ENCODE measurements at regions not wholly inside any gene's neighbourhood (a gene's known extent, or its start where the extent isn't known, plus 50 kb on each side); places are given as distances from the start of the nearest gene placed in this dataset.

DNA sequence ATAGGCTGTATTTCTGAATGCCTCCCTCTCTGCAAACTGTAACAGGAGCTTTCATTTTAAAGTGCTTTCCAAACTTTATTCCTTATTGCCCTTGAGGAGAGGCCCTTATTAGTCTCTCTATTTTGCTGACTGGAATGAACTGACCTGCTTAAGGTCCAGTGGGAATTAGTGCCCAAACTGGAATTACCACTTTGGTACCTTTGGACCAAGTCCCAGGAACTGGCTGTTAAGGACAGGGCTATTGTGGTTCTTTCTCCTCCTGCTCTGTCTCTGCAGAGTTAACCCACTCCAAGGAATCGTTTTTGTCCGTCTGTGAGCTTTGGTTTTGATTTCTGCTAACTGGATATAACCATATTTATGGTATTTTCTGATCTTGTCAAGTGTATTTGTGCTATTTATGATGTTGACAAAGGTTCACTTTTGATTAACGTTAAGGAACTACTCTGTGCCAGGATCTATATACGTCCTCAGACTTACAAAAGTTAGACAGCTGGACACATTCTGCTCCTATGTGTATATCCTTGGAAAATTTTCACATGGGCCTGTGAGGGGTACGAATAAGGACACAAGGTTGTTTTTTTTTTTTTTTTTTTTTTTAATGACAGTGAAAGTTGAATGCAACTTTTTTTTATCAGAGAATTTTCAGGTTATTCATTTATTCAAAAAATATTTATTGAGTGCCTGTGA is 189.1 kb upstream of the ANKRD55 start:
- H3K27me3 ChIP-seq (ENCODE audit: control insufficient read depth in 2 of 2, insufficient read depth in 2 of 2, low read length in 2 of 2) = no peaks in the 10 kb centered on the region
- ChIA-PET CTCF (ENCODE audit: low intra/inter-chr PET ratio) (no interaction called here), POLR2A (no interaction called here)
- intact Hi-C loops (cut with micrococcal nuclease) (no loop called here), in situ Hi-C loops (cut with MboI) (no loop called here)
- FAIRE-seq (no peak), ATAC-seq (no peak), DNase-seq (ENCODE audit: extremely low read depth in 1 of 4, low spot score in 3 of 4) (no peak)
- H4K20me1 ChIP-seq (replicated peaks; ENCODE audit: control insufficient read depth, insufficient read depth, low read length) = no peaks in the 10 kb centered on the region
- no peak overlapping the region for H3K27ac ChIP-seq (ENCODE audit: extremely low read depth, low read depth, low read length)
- no peak overlapping the region for H3K4me2 ChIP-seq (ENCODE audit: insufficient read depth, low read length)
- no peaks in the 10 kb centered on the region for H3K4me1 ChIP-seq (replicated peaks in 1 of 2; ENCODE audit: control insufficient read depth in 2 of 2, insufficient read depth in 2 of 2, low read length in 2 of 2)
- H3K9ac ChIP-seq (ENCODE audit: insufficient read depth in 1 of 2, low read depth in 2 of 2, low read length in 2 of 2) = no peak overlapping the region
- no peak overlapping the region for H3K4me3 ChIP-seq
- no peak overlapping the region for H2AFZ ChIP-seq (ENCODE audit: low read depth, low read length)
- H3K9me3 ChIP-seq (replicated peaks; ENCODE audit: control insufficient read depth, insufficient read depth, low read depth, low read length) = no peaks in the 10 kb centered on the region
- H3K9me1 ChIP-seq (ENCODE audit: control insufficient read depth, insufficient read depth, low read length) = no peaks in the 10 kb centered on the region
- 7% methylated on average over 5 of the region's 5 CpGs for WGBS (ENCODE audit: insufficient coverage, low coverage, missing lambda C conversion rate)
- no TSS peak for BruUV-seq (replicated peaks)
- no peaks in the 10 kb centered on the region for H3K36me3 ChIP-seq (ENCODE audit: control insufficient read depth, insufficient read depth, low read length)
- TF ChIP-seq PRPF4 (IDR thresholded peaks at IDR 0.05; ENCODE audit: insufficient read depth, low read depth, low read length, poor library complexity, severe bottlenecking) = no peak
- TF ChIP-seq NUFIP1 (IDR thresholded peaks at IDR 0.05; ENCODE audit: partially characterized antibody) = no peak
- no peak for TF ChIP-seq POLR2H (tag; IDR thresholded peaks at IDR 0.05; ENCODE audit: low read depth)
- no peak for TF ChIP-seq PML (IDR thresholded peaks at IDR 0.05; ENCODE audit: low read length)
- TF ChIP-seq, protein P1, sequence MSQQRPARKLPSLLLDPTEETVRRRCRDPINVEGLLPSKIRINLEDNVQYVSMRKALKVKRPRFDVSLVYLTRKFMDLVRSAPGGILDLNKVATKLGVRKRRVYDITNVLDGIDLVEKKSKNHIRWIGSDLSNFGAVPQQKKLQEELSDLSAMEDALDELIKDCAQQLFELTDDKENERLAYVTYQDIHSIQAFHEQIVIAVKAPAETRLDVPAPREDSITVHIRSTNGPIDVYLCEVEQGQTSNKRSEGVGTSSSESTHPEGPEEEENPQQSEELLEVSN (IDR thresholded peaks at IDR 0.05; ENCODE audit: borderline replicate concordance in 1 of 2, extremely low read depth in 1 of 2, insufficient read depth in 1 of 2, insufficient read length in 1 of 2, low read depth in 1 of 2, low read length in 1 of 2, poor library complexity in 1 of 2, severe bottlenecking in 1 of 2) = no peak
- TF ChIP-seq KDM4B (IDR thresholded peaks at IDR 0.05; ENCODE audit: borderline replicate concordance in 2 of 2, low read depth in 1 of 2) = no peak
- TF ChIP-seq RFX5 (IDR thresholded peaks at IDR 0.05; ENCODE audit: low read depth, low read length) = no peak
- TF ChIP-seq SLC30A9 (CRISPR knock-in tag; IDR thresholded peaks at IDR 0.05) = no peak
- TF ChIP-seq ZNF175 (CRISPR knock-in tag; IDR thresholded peaks at IDR 0.05; ENCODE audit: low read depth) = no peak
- TF ChIP-seq NRF1 (conservative IDR thresholded peaks at IDR 0.05 in 1 of 2, IDR thresholded peaks at IDR 0.05 in 1 of 2) = no peak
- TF ChIP-seq, protein P2, sequence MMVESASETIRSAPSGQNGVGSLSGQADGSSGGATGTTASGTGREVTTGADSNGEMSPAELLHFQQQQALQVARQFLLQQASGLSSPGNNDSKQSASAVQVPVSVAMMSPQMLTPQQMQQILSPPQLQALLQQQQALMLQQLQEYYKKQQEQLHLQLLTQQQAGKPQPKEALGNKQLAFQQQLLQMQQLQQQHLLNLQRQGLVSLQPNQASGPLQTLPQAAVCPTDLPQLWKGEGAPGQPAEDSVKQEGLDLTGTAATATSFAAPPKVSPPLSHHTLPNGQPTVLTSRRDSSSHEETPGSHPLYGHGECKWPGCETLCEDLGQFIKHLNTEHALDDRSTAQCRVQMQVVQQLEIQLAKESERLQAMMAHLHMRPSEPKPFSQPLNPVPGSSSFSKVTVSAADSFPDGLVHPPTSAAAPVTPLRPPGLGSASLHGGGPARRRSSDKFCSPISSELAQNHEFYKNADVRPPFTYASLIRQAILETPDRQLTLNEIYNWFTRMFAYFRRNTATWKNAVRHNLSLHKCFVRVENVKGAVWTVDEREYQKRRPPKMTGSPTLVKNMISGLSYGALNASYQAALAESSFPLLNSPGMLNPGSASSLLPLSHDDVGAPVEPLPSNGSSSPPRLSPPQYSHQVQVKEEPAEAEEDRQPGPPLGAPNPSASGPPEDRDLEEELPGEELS (CRISPR knock-in tag; IDR thresholded peaks at IDR 0.05; ENCODE audit: borderline replicate concordance) = no peak
- no peak for TF ChIP-seq KLF10 (CRISPR knock-in tag; IDR thresholded peaks at IDR 0.05)
- no peak for TF ChIP-seq MEF2A (IDR thresholded peaks at IDR 0.05; ENCODE audit: control insufficient read depth, low read depth, low read length)
- no peak for TF ChIP-seq CXXC5 (CRISPR knock-in tag; IDR thresholded peaks at IDR 0.05)
- TF ChIP-seq, protein P3, sequence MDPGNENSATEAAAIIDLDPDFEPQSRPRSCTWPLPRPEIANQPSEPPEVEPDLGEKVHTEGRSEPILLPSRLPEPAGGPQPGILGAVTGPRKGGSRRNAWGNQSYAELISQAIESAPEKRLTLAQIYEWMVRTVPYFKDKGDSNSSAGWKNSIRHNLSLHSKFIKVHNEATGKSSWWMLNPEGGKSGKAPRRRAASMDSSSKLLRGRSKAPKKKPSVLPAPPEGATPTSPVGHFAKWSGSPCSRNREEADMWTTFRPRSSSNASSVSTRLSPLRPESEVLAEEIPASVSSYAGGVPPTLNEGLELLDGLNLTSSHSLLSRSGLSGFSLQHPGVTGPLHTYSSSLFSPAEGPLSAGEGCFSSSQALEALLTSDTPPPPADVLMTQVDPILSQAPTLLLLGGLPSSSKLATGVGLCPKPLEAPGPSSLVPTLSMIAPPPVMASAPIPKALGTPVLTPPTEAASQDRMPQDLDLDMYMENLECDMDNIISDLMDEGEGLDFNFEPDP (CRISPR knock-in tag; IDR thresholded peaks at IDR 0.05) = no peak
- TF ChIP-seq DPF2 (IDR thresholded peaks at IDR 0.05) = no peak
- H3K79me2 ChIP-seq (ENCODE audit: control insufficient read depth, insufficient read depth, low read length) = no peaks in the 10 kb centered on the region

Measured in K562 (cell line).